Stimulated activated memory B cell treated with anti-CD40 and anti-IgM and Interleukin-4, amounts not matched to agents 10 μg/mL and 1 μg/mL and 100 μg/mL, for 72 hours (primary cell): ENCODE measurements at regions not wholly inside any gene's neighbourhood (a gene's known extent, or its start where the extent isn't known, plus 50 kb on each side); places are given as distances from the start of the nearest gene placed in this dataset.

Experiments used
- ATAC-seq: fragments of 150-1000 bp; cut with Tn5 transposase; 2 replicates; pipeline ENCODE4 v1.10.0; 2021
- H3K27ac Mint-ChIP-seq: one replicate; pipeline ENCODE4 v1.8.0; 2022; ENCODE audit warnings: mild to moderate bottlenecking, mixed read lengths
- H3K27me3 Mint-ChIP-seq: one replicate; pipeline ENCODE4 v1.8.0; 2022; ENCODE audit warnings: mixed read lengths
- H3K36me3 Mint-ChIP-seq: one replicate; pipeline ENCODE4 v1.8.0; 2022; ENCODE audit warnings: mixed read lengths
- H3K4me1 Mint-ChIP-seq: one replicate; pipeline ENCODE4 v1.8.0; 2022; ENCODE audit warnings: mixed read lengths
- H3K4me3 Mint-ChIP-seq: one replicate; pipeline ENCODE4 v1.8.0; 2022; ENCODE audit warnings: mild to moderate bottlenecking, moderate library complexity, mixed read lengths
- H3K9me3 Mint-ChIP-seq: one replicate; pipeline ENCODE4 v1.8.0; 2022; ENCODE audit warnings: mixed read lengths

DNA sequence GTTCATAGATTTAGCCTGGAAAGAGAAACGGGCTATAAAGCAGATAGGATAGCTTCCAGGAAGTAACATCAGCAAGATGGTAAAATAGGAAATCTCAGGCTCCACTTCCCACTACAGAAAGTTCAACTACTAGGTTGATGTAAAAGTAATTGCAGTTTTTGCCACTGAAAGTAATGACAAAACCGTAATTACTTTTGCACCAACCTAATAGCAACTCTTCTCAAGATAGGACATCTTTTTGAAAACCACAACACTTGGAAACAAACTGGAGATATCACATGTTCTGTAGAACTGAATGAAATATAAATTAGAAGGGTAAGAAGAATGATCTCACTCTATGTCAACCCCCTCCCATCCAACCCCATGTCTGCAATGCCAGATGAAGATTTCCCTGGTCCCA, 1154.3 kb downstream of the BCL11A start:
- Mint-ChIP-seq H3K9me3 (peaks cover 4% of the 10 kb centered on the region), H3K36me3 (no peaks in the 10 kb centered on the region), H3K27me3 (peaks cover 26% of the 10 kb centered on the region), H3K4me3 (no peak overlapping the region), H3K27ac (no peak overlapping the region), H3K4me1 (no peaks in the 10 kb centered on the region)
- no peak for ATAC-seq

DNA sequence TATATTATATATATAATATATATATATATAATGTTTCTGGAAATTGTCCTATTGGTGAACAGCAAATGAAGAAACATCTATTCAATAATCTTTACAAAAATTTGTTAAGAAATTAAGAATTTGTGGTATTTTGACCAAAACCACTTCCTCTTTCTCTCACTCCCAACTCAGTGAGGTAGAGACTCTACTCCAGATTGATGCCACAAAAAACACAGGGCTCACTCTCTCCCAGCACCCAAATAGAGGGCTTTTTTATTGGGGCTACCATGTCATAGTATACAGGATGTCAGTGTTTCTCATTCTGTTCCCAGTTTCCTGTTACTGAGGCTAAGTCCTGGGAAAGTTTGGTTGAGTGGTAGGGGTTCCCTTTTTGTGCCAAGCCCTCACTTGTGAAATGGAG, 1155.4 kb downstream of the BCL11A start:
- Mint-ChIP-seq H3K4me3 (no peak overlapping the region), H3K4me1 (no peaks in the 10 kb centered on the region), H3K9me3 (peaks cover 4% of the 10 kb centered on the region), H3K27ac (no peak overlapping the region), H3K36me3 (no peaks in the 10 kb centered on the region), H3K27me3 (peaks cover 25% of the 10 kb centered on the region)
- ATAC-seq: no peak

GRCh38 chr2:59395119-59395518, 1154.0 kb upstream of the FANCL start:
- Mint-ChIP-seq H3K4me1 (no peaks in the 10 kb centered on the region), H3K27ac (no peak overlapping the region), H3K36me3 (no peaks in the 10 kb centered on the region), H3K27me3 (peaks cover 12% of the 10 kb centered on the region), H3K4me3 (no peak overlapping the region), H3K9me3 (peaks cover 7% of the 10 kb centered on the region)
- no peak for ATAC-seq

GRCh38 chr2:59391896-59392295, 1150.8 kb upstream of the FANCL start:
- Mint-ChIP-seq H3K27ac (no peak overlapping the region), H3K36me3 (no peaks in the 10 kb centered on the region), H3K4me1 (no peaks in the 10 kb centered on the region), H3K4me3 (no peak overlapping the region), H3K9me3 (peaks cover 7% of the 10 kb centered on the region), H3K27me3 (no peaks in the 10 kb centered on the region)
- ATAC-seq: no peak

DNA sequence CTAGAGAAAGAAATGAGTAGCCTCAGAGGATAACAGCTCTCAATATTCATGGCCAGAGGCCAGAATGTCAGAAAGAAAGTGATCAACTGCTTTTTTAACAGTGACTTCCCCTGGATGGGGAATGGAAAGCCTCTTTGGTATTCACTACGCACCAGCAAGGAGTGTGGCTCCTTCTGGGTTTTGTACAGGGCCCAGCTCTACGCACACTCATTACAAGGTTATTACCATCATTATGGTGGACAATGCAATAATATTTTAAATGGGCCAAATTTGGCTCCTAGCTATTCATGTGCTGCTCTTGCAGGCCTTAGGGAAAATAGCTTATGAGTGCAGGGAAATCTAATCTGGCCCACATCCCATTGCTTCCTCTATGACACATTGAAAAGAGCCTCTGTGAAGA, 1149.5 kb upstream of the FANCL start:
- Mint-ChIP-seq H3K27ac (no peak overlapping the region), H3K27me3 (no peaks in the 10 kb centered on the region), H3K4me1 (no peaks in the 10 kb centered on the region)

DNA sequence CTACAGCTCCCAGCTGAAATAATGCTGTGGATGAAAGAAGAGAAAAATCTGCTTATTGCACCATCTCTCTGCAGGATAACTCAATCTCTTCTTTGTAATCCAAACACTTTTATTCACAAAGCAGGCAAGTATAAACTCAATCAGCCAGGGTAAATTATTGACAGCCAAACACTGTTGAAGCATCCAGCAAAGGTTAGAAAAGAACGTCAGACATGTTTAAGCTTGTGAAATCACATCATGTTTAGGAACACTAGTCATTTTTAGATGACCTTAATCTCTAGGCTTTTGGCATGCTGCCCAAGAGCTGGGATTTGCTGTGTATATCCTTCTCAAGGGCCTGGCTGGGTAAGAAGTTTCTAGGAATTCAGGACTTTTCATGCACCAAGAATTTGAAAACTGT, 1148.1 kb upstream of the FANCL start:
- Mint-ChIP-seq H3K36me3 (no peaks in the 10 kb centered on the region), H3K27me3 (no peaks in the 10 kb centered on the region), H3K4me3 (no peak overlapping the region), H3K9me3 (peaks cover 7% of the 10 kb centered on the region), H3K27ac (no peak overlapping the region), H3K4me1 (no peaks in the 10 kb centered on the region)
- ATAC-seq: no peak

More for the DNA sequence above, 1149.5 kb upstream of the FANCL start:
- no peak for ATAC-seq
- H3K36me3 Mint-ChIP-seq: no peaks in the 10 kb centered on the region
- H3K9me3 Mint-ChIP-seq: peaks cover 7% of the 10 kb centered on the region
- no peak overlapping the region for H3K4me3 Mint-ChIP-seq

GRCh38 chr2:59385971-59386370, 1144.8 kb upstream of the FANCL start:
- Mint-ChIP-seq H3K27me3 (no peaks in the 10 kb centered on the region), H3K4me1 (no peaks in the 10 kb centered on the region), H3K36me3 (no peaks in the 10 kb centered on the region), H3K27ac (no peak overlapping the region), H3K4me3 (no peak overlapping the region), H3K9me3 (no peaks in the 10 kb centered on the region)
- ATAC-seq: no peak

DNA sequence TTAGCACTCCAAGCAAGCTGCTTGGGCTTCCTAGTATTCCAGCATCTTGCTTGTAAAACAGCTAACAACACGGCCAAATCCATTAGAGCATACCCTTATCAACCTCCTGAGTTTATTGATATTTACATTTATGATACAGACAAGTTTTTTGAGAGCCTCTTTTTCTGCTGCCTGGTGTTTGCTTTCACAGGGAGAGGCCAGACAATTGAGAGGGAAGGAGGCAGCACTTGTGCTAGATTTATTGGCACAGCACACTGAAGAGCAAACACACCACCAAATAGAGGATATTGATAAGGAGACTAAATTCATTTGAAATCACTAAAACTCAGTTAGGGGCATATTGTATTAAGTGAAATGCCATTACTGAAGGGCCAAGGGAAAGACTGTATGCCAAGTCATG, 1142.3 kb upstream of the FANCL start:
- H3K27ac Mint-ChIP-seq: no peak overlapping the region
- no peak overlapping the region for H3K4me3 Mint-ChIP-seq
- no peak for ATAC-seq
- no peaks in the 10 kb centered on the region for H3K36me3 Mint-ChIP-seq
- H3K9me3 Mint-ChIP-seq: peaks cover 4% of the 10 kb centered on the region
- H3K27me3 Mint-ChIP-seq: no peaks in the 10 kb centered on the region
- no peaks in the 10 kb centered on the region for H3K4me1 Mint-ChIP-seq

GRCh38 chr2:59378127-59378526, 1137.0 kb upstream of the FANCL start:
- Mint-ChIP-seq H3K4me1 (no peaks in the 10 kb centered on the region), H3K36me3 (no peaks in the 10 kb centered on the region), H3K9me3 (peaks cover 4% of the 10 kb centered on the region), H3K27ac (no peak overlapping the region), H3K27me3 (no peaks in the 10 kb centered on the region), H3K4me3 (no peak overlapping the region)
- ATAC-seq: no peak

GRCh38 chr2:59366288-59366687, 1125.2 kb upstream of the FANCL start:
- no peaks in the 10 kb centered on the region for H3K4me1 Mint-ChIP-seq
- H3K36me3 Mint-ChIP-seq: no peaks in the 10 kb centered on the region
- peaks cover 7% of the 10 kb centered on the region for H3K27me3 Mint-ChIP-seq
- no peak overlapping the region for H3K27ac Mint-ChIP-seq
- no peak for ATAC-seq
- H3K4me3 Mint-ChIP-seq: no peak overlapping the region
- H3K9me3 Mint-ChIP-seq: peaks cover 3% of the 10 kb centered on the region

DNA sequence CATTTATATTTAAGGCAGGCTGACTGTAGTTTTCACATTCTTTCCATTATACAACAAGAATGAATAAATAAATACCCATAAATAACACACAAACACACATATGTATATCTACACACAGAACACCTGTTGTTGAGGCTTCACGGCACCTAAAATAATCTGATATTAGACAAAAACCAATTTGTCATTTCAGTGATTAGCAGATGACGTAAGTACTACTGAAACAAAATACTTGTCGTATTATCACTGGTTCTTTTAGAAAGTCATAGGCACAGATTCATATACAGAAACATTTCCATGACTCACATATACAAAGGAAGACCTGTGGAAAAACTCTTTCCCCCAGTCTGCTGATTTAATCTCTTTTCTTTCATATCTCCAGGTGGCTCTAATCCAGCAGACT, 1113.4 kb upstream of the FANCL start:
- Mint-ChIP-seq H3K4me3 (no peak overlapping the region), H3K27ac (no peak overlapping the region), H3K27me3 (peaks cover 9% of the 10 kb centered on the region), H3K4me1 (no peaks in the 10 kb centered on the region), H3K36me3 (no peaks in the 10 kb centered on the region), H3K9me3 (no peaks in the 10 kb centered on the region)
- ATAC-seq: no peak

GRCh38 chr2:59353306-59353921, 1112.3 kb upstream of the FANCL start:
- peaks cover 9% of the 10 kb centered on the region for H3K27me3 Mint-ChIP-seq
- no peaks in the 10 kb centered on the region for H3K36me3 Mint-ChIP-seq
- no peak for ATAC-seq

DNA sequence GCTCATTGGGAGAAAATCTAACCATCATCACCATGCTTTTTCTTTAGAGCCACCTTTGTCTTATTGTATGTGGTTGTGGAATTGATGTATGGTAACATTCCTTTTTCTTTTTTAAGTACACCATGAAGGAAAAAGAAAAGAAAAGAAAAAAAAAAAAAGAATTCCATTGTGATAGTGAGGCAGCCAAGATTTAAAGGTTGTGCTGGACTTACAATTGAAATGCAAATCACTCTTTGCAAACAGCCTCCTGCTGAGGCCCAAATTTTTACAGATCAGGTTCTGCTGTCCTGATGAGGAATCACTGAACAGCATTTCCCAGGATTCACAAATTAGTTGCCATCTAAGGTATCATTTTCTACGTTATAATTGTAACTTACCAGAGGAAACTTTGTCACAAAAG, 1101.0 kb upstream of the FANCL start:
- Mint-ChIP-seq H3K4me1 (peaks cover 11% of the 10 kb centered on the region), H3K9me3 (no peaks in the 10 kb centered on the region), H3K27me3 (peaks cover 21% of the 10 kb centered on the region), H3K36me3 (no peaks in the 10 kb centered on the region), H3K27ac (no peak overlapping the region), H3K4me3 (no peak overlapping the region)
- no peak for ATAC-seq

More at GRCh38 chr2:59353306-59353921, 1112.3 kb upstream of the FANCL start:
- H3K4me3 Mint-ChIP-seq: no peak overlapping the region
- H3K27ac Mint-ChIP-seq: no peak overlapping the region
- H3K9me3 Mint-ChIP-seq: no peaks in the 10 kb centered on the region
- no peaks in the 10 kb centered on the region for H3K4me1 Mint-ChIP-seq

GRCh38 chr2:59339837-59340207, 1098.7 kb upstream of the FANCL start:
- no peak overlapping the region for H3K4me3 Mint-ChIP-seq
- peaks cover 11% of the 10 kb centered on the region for H3K4me1 Mint-ChIP-seq
- no peak for ATAC-seq
- H3K27ac Mint-ChIP-seq: no peak overlapping the region
- H3K36me3 Mint-ChIP-seq: no peaks in the 10 kb centered on the region
- H3K27me3 Mint-ChIP-seq: peaks cover 21% of the 10 kb centered on the region
- no peaks in the 10 kb centered on the region for H3K9me3 Mint-ChIP-seq

DNA sequence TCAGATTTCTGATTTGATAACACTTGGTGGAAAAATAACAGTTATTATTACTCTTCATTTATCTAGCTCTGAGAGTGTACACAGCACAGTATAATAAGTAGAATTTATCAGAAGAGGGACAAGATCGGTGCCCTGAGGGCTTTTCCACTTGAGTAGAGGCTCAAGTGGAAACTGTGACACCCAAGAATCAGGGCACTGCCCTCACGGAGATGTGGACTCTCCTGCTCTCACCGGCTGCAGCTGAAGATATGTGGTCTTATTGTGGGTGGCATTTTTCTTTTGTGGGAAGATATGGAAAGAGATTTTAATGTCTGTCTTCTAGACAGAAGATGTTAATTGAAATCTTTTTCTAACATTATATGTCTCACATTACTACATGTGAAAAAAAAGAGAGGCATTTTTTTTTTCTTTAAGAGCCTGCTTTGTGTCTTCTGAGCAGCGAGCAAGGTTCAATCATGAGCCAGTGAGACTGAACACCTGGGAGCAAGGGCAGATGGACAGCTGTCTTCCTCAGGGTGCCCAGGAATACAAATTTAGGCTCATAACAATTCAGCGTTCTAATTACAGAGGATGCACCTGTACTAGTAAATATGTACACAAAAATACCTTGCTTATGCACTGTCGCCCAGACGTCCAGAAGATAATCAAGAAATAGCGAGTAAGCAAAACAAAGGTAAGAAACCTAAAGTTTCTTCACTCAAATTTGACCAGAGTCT, 1098.2 kb upstream of the FANCL start:
- Mint-ChIP-seq H3K27ac (no peak overlapping the region), H3K4me1 (peaks cover 11% of the 10 kb centered on the region), H3K4me3 (no peak overlapping the region), H3K36me3 (no peaks in the 10 kb centered on the region), H3K9me3 (peaks cover 3% of the 10 kb centered on the region), H3K27me3 (peaks cover 18% of the 10 kb centered on the region)
- ATAC-seq: no peak

DNA sequence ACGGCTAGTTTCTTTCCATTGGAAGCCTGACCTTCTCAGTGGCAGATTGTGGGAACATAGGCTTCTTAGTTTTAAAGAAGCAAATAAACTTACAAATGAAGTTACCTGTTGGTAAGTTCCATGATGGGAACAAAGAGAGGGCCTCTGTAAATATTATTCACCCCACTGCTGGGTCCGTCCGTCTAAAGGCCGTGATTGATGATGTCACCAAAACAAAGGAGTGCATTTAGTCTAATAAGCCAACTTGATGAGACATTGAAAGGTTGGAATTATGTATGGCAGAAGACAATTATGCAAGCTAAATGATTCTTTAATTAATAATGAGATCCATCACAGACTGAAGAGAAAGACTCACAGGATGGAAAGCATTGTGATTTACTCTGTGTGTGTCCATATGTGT, 1091.9 kb upstream of the FANCL start:
- H3K27me3 Mint-ChIP-seq: peaks cover 4% of the 10 kb centered on the region
- ATAC-seq: no peak
- H3K4me3 Mint-ChIP-seq: no peak overlapping the region
- H3K9me3 Mint-ChIP-seq: peaks cover 8% of the 10 kb centered on the region
- no peaks in the 10 kb centered on the region for H3K36me3 Mint-ChIP-seq
- no peaks in the 10 kb centered on the region for H3K4me1 Mint-ChIP-seq
- H3K27ac Mint-ChIP-seq: no peak overlapping the region
